Endothelial cell of hepatic sinusoid (primary cell): ENCODE measurements at regions not wholly inside any gene's neighbourhood (a gene's known extent, or its start where the extent isn't known, plus 50 kb on each side); places are given as distances from the start of the nearest gene placed in this dataset.

ENCODE experiments used
- in situ Hi-C: cut with HindIII; loops from 2 replicates; pipeline ENCODE4 v1.10.0; 2017; ENCODE audit warnings: low sequenced_read_pairs

DNA sequence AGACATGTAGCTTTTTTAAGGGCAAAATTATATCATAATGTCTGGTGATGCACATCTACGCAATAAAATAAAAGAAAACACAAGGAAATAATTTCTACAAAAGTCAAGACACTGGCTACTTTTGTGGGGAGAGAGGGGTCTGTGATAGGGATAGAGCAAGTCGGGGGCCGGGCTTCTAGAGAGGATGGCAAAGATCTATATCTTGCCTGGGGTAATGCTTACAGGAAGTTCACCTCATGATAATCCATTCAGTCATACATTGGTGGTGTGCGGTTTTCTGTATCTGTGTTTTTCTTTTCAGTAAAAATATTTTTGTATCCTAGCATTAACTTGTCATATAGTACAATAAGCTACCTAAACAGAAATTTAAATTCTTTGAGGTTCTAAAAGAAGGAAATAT is 178.8 kb downstream of the ARRDC4 start:
- in situ Hi-C loops: no loop called here

DNA sequence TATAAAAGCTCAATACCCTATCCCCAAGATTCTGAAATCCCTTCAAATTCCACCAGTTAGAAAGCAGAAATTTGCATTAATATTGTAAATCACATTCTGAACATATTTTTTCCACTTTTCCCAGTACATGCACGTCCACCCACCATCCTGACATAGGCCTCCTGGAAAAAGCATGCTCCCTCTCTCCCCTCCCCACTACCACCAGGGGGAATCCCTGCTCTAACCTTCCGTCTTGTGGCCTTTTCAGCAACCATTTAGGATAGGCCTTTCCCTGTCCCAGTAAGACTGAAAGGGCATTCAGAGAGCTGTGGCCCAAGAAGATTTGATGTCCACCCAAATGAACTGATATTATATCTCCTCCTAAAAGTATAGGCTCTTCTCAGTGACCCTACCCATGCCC is 182.1 kb downstream of the ARRDC4 start:
- in situ Hi-C loops: no loop called here

DNA sequence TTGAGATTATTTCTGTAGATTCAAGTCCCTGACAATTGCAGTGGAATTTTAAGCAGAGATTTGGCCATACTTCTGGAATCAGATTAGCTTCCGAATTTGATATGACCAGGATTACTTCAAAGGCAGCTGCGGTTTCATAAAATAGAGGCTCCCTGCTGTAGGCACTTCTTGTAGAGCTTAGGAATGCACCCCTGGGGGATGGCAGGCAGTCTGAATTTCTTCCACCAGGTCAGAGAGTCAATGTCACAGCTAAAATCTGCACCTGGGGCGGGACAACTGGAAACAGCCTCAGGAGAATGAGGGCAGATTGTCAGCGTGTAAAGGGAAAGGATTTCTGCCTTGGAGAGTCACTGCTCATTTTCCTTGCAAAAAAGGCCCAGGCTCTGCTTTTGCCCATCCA is 182.6 kb downstream of the ARRDC4 start:
- in situ Hi-C loops: no loop called here

DNA sequence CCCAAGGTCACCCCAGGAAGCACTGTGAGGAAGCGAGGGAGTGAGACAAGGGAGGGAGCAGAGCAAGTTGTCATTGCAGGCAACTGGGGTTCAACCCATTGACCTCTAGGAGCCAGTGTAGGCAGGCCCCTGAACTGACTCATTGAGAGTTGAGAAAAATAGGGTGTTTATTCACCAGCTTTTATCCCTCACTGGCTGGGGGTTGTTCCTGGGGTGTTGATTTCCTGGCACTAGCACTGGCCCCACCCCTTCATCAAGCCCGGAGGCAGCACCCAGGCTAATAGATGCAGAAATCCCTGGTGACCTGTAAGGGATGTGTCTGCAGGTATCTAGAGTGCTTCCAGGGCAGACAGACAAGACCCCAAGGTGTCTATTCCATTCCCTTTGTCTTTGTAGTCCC is 183.9 kb downstream of the ARRDC4 start:
- in situ Hi-C loops: no loop called here

DNA sequence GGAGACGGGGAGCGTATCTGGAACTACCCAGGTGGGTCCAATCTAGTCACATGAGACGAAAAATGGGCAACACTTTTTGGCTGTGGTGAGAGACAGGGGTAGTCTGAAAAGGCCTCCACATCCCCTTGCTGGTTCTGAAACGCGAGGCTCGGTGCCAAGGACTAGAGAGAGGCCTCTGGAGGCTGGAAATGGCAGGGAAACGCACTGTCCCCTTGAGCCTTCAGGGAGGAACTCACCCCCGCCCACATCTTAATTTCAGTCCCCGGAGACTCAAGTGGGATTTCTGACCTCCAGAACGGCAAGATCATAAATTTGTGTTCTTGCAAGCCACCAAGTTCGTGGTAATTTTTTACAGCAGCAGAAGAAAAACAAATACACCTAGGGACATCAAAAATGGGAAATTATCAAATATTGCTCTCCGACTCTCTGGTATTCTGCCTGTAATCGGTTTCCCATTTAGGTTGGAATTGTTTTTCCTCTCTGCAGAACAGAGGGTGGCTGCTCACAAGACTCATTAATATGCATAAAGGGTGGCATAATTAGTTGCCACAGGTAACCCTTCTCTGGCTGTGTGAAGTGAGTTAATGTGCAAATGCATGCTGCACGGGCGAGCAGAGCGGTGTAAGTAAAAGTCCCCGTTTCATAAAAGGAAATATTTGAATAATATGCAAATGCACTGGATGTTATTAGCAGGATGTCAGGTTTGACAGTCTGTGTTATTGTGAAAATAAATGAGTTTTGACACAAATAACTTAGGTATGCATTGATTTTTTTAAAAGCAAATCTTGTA is 185.7 kb downstream of the ARRDC4 start:
- in situ Hi-C loops: loop anchor here (5.0 kb wide), 2 partner anchors 34 to 74 kb away; no protein-coding TSS in a partner anchor

DNA sequence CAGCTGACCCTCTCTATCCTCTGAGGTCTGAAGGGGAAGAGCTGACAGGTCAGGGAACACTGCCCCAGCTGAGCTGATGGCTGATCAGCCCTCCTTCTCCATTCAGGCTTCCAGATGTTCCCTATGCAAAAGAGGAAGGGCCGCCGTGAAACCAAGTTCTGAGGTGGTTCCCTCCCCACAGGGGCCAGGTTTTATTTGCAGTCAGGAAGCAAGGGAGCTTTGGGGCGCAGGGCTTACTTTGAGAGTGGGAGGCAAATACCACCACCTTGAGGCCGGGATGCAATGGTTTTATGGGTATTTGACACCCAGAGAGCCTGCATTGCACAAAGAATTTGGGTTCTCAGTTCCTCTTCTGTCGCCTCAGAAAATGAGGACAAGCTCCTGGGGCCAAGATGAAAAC is 186.9 kb downstream of the ARRDC4 start:
- in situ Hi-C loops: loop anchor here (5.0 kb wide), 2 partner anchors 35 to 75 kb away; no protein-coding TSS in a partner anchor

DNA sequence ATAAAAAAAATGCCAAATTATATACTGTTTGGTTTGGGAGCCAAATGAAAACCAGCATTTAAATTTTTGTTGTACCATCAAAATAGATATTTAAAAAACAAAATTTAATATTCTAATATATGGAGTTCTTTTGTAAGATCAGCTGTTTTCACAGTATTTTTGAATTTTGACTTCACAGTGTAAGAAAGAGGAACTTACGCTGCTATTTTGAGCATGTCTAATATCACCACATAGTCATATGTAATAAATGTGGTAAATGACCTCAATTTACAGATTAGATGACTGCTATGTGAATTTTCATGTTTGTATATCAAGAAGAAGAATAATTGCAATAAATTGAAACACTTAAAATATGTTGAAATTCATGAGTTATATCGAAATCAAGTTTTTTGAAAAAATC is 189.6 kb downstream of the ARRDC4 start:
- in situ Hi-C loops: no loop called here

DNA sequence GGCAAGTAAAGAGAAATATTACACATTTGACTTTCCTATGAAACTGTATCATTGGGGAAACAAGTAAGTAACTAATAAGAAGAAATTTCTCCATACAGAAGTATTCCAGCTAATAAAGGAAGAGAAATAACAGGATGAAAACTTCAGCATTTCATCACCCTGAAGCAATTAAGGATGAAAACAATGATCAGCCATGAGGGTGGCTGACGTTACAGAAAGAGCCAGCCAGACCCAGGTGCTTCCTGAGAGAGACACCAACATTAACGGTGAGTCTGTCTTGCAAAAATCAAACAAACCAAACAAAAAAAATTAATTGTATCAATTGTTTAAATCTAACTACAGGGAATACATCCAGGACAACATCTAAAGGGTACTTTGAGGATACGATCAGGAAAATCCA is 190.0 kb downstream of the ARRDC4 start:
- in situ Hi-C loops: no loop called here

DNA sequence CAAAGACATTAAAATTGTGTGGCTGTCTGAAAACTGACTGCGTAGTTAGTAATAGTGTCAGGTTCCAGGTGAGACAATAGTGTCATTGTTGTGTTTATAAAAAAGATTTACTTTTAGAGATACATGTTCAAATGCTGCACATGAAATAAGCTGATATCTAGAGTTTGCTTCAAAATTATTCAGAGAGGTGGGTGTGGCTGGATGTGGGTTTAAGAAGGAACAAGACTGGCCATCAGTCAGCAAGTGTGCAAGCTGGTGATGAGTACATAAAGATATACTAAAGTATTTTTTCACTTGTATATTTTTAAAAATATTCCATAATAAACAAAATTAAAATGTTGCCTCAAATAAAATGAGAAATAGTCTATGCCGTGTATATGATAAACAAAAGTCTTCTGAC is 190.6 kb downstream of the ARRDC4 start:
- in situ Hi-C loops: no loop called here

DNA sequence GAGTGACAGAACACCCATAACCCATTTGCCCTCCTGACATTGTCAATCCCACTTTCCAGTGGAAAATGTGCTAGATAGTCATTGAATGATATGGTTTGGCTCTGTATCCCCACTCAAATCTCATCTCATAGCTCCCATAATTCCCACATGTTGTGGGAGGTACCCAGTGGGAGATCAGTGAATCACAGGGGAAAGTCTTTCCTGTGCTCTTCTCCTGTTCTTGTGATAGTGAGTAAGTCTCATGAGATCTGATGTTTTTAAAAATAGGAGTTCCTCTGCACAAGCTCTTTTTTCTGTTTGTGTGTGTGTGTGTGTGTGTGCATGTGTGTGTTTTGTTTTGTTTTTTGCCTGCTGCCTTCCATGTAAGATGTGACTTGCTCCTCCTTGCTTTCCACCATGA is 191.7 kb downstream of the ARRDC4 start:
- in situ Hi-C loops: no loop called here

DNA sequence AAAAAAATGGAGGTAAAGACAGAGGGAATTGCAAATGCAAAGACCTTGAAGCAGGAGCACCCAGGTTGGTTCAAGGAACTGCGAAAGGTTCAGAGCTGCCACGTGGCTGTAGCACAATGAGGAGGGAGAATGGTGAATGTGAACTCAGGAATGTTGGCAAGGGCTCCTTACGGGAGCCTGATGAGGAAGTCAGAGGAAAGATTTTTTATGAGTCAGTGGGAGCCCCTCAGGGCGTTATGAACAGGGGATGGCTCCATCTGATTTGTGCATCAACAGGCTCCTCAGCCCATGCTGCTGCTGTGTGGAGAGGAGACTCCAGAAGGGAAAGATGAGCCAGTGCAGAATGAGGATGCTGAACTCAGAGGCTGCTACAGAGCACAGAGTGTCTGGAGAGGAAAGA is 194.4 kb downstream of the ARRDC4 start:
- in situ Hi-C loops: no loop called here

DNA sequence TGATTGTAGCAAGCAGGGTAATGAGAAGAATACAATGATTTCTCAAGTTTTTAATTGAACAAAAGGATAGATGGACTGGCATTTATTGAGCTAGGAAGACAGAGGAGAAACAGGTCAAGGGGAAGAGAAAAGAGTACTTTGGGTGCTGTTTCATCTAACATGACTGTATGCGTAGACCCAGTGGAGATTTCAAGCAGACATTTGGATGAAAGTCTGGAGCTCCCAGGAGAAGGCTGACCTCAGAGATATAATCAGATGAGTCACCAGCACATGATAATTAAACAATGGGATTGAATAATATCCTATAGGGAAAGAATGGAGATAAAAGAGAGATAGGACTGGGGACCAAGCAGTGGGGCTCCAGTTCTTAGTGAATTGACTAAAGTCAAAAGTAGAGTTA is 194.9 kb downstream of the ARRDC4 start:
- in situ Hi-C loops: no loop called here

DNA sequence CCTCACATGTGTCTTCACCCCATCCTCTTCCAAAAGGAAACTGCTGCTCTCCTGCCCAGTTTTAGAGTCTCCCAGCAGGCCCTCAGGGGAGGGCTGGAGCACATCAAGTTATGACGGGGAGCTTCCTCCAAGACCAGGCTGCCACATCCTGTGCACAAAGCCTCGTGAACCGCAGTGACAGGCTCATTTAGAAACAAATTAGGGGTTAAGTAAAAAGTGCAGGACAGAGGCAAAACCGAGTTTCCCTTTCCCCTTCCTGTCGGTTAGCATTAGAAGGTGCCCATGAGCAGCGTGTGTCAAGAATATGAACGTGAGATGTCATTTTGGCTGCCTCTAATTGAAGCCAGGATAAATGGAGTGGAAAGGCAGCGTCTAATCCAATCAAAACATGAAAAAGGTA is 199.7 kb downstream of the ARRDC4 start:
- in situ Hi-C loops: no loop called here

DNA sequence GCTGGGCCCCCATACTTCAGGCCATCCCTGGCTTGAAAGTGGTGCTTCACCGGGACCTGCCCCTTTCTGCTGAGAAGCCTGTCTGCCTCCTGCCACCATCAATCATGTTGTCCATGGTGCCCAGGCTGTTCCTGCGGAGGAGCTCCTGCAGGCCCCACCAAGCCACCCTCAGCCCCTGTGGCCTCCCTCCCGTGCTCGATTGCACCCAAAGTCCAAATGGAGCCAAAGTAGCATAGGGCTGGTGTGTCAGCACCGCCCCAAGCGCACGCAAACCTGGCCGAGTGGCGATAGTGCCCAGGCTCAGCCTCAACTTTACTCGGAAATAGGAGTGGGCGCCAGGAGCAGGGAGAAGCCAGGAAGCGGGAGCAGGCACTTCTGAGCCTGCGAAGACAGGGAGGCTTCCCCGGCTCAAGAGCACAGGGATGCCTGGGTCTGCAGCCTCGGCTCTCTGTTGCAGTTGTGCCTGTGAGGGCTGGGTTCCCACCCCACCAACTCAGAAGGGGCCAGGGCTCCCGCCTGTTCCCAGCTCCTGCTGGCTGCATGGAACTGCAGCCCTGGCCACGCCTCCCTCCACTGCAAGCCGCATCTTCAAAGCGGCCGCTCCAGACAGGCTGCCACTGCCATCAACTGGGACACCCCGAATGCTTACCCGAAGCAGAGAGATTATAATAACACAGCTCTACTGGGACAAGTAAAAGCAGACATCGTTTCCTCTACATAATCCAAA is 203.0 kb downstream of the ARRDC4 start:
- in situ Hi-C loops: no loop called here

DNA sequence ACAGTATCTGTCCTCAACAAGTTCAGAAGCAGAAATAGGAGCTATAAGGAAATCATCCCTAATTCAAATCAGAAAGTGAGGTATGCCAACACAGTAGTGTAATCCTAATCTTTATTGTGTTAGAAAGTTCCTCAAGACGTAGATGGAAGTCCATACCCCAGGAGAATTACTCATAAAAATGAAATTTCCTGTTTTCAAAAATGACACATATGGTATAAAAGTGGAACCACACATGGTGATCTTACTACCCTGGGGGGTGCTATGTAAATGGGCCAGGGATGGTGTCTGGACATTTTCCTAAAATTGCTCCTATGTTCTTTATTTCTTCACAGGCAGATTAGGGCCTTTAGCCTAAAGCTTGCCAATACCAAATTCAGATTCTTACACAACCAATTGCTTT is 204.1 kb downstream of the ARRDC4 start:
- in situ Hi-C loops: no loop called here

DNA sequence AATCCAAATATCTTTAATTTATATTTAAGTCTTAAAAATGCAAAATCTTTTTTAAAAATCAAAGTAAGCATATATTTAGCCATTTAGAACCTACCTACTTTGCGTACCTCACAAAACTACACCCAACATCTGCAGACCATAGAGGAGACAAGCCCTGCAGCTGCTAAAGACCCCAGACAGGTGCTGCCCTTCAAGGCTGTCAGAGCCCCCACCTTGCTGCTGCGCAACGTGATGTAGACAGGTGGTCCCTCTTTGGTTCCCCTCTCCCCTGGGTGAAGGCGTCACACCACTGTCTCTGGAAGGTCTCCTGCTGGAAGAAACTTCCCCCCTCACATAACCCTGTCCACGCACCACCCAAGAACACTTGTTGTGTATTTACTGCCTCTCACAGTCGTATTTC is 204.5 kb downstream of the ARRDC4 start:
- in situ Hi-C loops: no loop called here

DNA sequence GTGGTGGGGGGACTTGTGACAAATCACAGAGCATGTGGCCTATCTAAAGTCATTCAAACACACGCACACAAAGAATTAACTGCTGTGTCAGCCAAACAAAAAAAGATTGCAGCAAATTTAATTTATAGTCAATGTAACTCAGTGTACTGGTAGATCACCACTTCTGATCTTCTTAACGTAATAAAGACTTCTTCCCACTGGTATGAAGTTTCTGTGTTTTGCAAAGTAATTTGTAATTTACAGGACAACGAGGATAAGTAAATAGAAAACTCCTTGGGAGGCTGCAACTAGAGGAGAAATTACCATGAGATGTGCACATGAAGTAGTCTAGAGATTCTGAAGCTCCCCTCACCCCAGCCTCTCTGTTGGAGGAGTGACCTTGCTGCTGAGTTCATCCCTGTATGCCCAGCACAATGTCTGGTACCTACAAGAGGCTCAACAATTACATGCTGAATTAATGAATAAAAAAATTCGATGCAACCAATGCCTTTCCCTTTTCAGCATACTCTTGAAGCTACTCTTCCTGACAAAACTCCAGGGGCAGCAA is 207.3 kb downstream of the ARRDC4 start:
- in situ Hi-C loops: no loop called here

DNA sequence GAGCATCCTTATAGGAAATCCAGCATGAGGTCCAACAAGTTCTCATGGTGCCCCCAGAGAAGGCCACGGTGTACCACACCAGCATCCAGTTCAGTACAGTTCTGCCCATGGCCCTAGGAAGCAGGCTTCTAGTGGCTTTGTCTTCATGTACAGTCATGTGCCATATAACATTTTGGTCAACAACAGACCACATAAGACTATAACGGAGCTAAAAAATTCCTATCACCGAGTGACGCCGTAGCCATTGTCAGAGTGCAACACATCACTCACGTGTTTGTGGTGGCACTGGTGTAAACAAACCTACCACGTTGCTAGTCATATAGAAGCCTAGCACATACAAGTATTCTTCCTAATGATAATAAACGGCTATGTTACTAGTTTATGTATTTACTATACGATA is 209.0 kb downstream of the ARRDC4 start:
- in situ Hi-C loops: no loop called here

DNA sequence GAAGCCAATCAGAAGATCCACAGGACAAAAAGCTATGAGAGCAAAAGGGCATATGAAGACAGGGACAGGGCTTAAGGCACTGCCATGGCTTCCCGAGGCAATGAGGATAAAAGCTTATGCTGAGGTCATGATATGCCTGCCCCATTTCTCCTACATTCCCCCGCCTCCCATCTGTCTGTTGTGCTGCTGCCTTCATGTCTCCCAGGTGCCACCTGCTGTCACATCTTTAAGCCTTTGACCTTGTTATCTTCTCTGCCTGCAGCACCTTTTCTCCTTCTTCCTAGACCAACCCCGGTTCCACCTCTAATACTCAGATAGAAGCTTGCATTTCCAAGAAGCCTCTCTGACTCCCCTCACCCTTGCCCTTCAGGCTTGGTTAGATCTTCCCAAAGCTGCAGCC is 213.8 kb downstream of the ARRDC4 start:
- in situ Hi-C loops: no loop called here

DNA sequence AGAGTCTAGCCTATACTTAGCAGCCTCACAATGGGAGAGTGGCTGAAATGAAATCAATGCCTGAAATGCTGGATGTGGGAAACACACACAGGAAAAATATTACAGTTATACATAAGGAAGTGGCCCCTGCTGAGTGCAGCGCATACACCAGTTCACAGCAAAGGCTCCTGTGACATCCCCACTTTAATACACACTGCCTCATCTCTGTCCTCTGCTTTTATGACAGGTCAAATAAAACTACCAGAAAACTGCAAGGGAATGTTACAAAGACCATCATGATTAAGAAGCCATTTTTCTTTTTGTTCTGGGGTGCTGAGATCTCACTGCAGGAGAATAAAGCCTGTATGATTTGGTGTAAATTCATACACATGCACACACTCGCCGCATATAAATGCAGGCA is 214.3 kb downstream of the ARRDC4 start:
- in situ Hi-C loops: loop anchor here (5.0 kb wide), 1 partner anchor 43 kb away; no protein-coding TSS in a partner anchor

DNA sequence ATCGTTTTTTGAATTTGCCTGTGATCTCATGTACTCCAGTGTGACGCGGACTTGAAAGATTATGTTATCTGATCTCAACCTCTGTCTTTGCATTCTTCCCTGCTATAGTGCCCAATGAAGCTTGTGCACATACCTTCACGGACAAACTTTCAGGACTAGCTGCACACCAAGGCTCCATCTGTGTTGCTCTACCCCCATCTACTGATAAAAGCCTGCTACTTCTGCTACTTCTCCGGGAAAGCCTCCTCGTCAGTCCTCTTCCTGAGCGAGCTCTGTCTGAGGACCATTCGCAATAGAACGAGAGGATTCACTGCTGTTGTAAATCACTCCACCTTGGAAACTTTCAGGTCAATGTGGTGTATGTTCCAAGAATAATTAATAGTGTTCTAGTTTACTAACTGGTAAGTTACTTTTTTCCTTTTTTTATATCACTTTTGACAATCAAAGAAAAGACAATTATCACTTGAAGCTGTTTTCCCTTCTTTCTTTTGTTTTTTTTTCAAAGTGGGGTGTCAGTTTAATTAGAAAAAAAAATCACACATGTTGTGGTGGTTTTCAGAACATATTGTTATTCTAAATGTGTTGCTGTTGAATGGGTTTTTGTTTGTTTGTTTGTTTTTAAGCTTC is 217.6 kb downstream of the ARRDC4 start:
- in situ Hi-C loops: loop anchor here (5.0 kb wide), 1 partner anchor 46 kb away; no protein-coding TSS in a partner anchor
